GM10266 (cell line): ENCODE measurements at regions not wholly inside any gene's neighbourhood (a gene's known extent, or its start where the extent isn't known, plus 50 kb on each side); places are given as distances from the start of the nearest gene placed in this dataset.

Experiments used
- DNase-seq: peaks from one replicate; pipeline ENCODE4 v3.0.0; 2012; ENCODE audit errors: extremely low spot score
- TF ChIP-seq, protein P1 (sequence below): IDR thresholded peaks from 2 replicates; pipeline ENCODE4 v1.5.1; 2012; ENCODE audit warnings: mild to moderate bottlenecking, low read depth; ENCODE audit not compliant: control insufficient read depth, insufficient read depth; ENCODE audit errors: missing control alignments

GRCh38 chr5:117947836-117948235 is 1040.5 kb downstream of the DTWD2 start:
- TF ChIP-seq, protein P1, sequence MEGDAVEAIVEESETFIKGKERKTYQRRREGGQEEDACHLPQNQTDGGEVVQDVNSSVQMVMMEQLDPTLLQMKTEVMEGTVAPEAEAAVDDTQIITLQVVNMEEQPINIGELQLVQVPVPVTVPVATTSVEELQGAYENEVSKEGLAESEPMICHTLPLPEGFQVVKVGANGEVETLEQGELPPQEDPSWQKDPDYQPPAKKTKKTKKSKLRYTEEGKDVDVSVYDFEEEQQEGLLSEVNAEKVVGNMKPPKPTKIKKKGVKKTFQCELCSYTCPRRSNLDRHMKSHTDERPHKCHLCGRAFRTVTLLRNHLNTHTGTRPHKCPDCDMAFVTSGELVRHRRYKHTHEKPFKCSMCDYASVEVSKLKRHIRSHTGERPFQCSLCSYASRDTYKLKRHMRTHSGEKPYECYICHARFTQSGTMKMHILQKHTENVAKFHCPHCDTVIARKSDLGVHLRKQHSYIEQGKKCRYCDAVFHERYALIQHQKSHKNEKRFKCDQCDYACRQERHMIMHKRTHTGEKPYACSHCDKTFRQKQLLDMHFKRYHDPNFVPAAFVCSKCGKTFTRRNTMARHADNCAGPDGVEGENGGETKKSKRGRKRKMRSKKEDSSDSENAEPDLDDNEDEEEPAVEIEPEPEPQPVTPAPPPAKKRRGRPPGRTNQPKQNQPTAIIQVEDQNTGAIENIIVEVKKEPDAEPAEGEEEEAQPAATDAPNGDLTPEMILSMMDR = no peak
- no peak for DNase-seq

- no peak for DNase-seq
- TF ChIP-seq, protein P1 = no peak
Measured at GRCh38 chr5:117947121-117947520, 1041.2 kb downstream of the DTWD2 start.

DNA sequence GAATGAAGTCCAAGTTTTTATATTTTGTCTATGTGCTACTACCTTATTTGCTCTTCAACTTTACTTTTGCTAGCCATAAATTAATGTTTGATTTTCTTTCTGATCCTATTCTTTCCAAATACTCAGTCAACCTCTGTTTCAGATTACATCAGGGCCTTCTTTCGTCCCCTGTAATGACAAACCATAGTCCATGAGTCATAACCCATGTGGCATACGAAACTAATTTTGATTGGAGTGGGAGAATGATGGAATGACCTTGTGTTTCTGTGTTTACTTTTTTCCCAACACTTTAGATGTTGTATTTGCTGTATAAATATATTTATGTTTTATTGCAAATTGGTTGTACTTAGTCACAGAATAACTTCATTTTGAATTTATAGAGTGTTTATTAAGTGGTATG is 1043.1 kb downstream of the DTWD2 start:
- TF ChIP-seq, protein P1 = no peak
- DNase-seq = no peak

- DNase-seq = no peak
- TF ChIP-seq, protein P1 = no peak
Measured at GRCh38 chr5:117943541-117943940, 1044.8 kb downstream of the DTWD2 start.

GRCh38 chr5:117942861-117943519 is 1045.4 kb downstream of the DTWD2 start:
- no peak for DNase-seq
- TF ChIP-seq, protein P1 = no peak

DNA sequence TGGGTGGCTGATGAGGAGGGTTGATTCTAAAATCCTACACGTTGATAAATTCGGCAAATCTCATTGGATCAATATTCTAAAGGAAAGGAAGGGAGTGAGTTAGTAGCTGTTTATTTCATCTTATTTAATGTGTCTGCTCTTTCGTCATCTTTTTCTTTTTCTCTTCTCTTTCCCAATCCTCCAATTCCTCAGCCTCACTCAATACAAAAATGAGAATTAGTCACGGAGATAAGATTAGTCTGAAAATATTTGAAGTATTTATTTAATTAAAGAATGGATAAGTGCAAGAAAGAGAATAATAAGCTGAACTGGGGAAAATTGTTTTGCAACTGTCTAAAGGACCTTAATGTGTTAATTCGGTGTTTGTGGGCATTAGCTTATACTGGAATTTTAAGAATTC is 1095.1 kb downstream of the DTWD2 start:
- DNase-seq = no peak
- TF ChIP-seq, protein P1 = no peak

DNA sequence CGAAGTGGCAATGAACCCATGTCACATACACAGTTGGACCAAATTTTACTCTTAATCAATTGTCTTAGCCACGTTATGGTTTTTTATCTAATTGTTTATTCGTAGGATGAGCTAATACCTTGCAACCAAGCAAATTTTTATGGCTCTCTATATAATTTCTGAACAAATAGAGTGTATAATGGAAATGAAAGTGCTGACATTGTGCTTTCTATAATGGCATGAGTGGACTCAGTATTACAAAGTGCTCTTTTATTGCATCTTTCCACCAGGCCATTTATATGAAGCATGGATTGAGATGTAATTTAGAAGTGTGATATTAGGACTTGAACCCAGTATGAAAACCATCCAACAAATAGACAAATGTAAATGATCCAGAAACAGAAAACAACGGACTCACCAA is 1096.0 kb downstream of the DTWD2 start:
- no peak for DNase-seq
- TF ChIP-seq, protein P1 = no peak
